Right cardiac atrium (tissue), 5 donors: ENCODE measurements at regions not wholly inside any gene's neighbourhood (a gene's known extent, or its start where the extent isn't known, plus 50 kb on each side); places are given as distances from the start of the nearest gene placed in this dataset.
A peak's percentile ranks its signal among the peaks of the same experiment; 100 is the strongest.
"Not testable (repeated sequence)": the region's sequence is repeated elsewhere in the genome, so short reads cannot be mapped to it uniquely, and the experiment has no call there.

Source experiments
- ATAC-seq, 2 donors: fragments of 200-7000 bp; cut with Tn5 transposase; one replicate each; pipeline versions ENCODE4 v1.8.0 to v1.9.1; 2020; ENCODE audit warnings: moderate library complexity in 2 of 2, mild to moderate bottlenecking in 1 of 2
- DNase-seq, 3 donors: peaks; one replicate each; pipeline ENCODE4 v3.0.0-alpha.2; 2020
- H3K27ac ChIP-seq: one replicate; pipeline ENCODE4 v1.5.1; 2013; ENCODE audit warnings: mild to moderate bottlenecking, low read length, control low read depth, moderate library complexity
- H3K27me3 ChIP-seq: one replicate; pipeline ENCODE4 v1.6.1; 2013; ENCODE audit not compliant: control insufficient read depth, insufficient read depth
- H3K4me1 ChIP-seq: one replicate; pipeline ENCODE4 v1.6.1; 2013; ENCODE audit warnings: low read length; ENCODE audit not compliant: control insufficient read depth, insufficient read depth
- H3K4me3 ChIP-seq: one replicate; pipeline ENCODE4 v1.5.1; 2013; ENCODE audit warnings: low read length, control low read depth
- H3K9me3 ChIP-seq: one replicate; pipeline ENCODE4 v1.6.1; 2013; ENCODE audit warnings: low read length; ENCODE audit not compliant: control insufficient read depth
- WGBS: extraction: QIAGEN DNeasy Blood & Tissue Kit; methylation state at CpG from one replicate; pipeline ENCODE4 v1.1.7; 2013; 5-methylcytosine and 5-hydroxymethylcytosine counted together
- intact Hi-C, 4 donors: fragments of 100-400 bp; cut with DNase I; formaldehyde crosslinking; loops; one replicate each; pipeline versions ENCODE4 v1.11.0 to v1.14.0; 2022 to 2023
- donor health status: healthy with polysubstance abuse.
- donor health status: DM: no; HTN: yes; CAD: no.
- donor health status: DM: no; HTN: no; CAD: no.
- donor health status: DM: no; HTN: yes; CAD: no; lungs with severe emphysema.
- donor health status: DM: yes; HTN: yes; CAD: no.

DNA sequence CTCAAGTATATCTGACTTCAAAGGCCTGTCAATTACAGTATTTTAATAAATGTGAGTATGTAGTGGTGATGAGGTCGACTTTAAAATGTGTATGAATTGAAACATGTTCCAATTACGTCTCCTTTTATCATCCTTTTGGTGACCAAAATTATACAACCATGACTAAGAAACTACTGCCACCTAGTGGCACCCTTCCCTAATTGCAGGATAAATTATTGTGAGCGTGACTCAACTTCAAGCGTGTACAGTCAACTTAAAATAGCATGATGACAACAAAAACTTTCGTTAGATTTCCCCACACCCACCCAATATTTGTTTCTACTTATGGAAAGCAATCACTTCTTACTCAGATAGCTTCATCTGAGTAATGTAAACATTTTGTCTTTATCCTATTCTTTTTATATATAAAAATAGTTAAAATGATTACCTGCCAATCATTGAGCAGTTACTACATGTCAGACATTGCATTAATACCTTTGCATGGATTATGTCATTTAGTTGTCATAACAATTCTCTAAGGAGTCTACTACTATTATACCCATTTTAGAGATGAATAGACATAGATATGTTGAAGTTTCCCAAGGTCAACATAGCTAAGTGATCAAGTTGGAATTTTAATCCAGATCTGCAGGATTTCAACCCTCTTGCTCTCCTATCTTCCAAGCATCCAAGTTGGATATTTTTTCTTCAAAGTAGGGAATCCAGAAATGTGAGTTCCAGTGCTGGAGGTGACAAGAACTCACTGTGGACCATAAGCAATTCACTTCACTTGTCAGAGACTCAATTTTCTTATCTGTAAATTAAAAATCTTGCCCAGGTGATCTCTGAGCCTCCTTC is 106.0 kb downstream of the MEX3B start:
- Histone ChIP-seq H3K27me3 (no peaks in the 10 kb centered on the region), H3K9me3 (no peaks in the 10 kb centered on the region), H3K27ac (no peak overlapping the region), H3K4me1 (no peaks in the 10 kb centered on the region), H3K4me3 (no peak overlapping the region)
- intact Hi-C loops: loop anchor here in 1 of 4 donors (10.0 kb wide), 1 partner anchor 315 kb away; no protein-coding TSS in a partner anchor
- ATAC-seq (no peak), DNase-seq (no peak)
- WGBS: 41% methylated on average over 5 of the region's 5 CpGs

DNA sequence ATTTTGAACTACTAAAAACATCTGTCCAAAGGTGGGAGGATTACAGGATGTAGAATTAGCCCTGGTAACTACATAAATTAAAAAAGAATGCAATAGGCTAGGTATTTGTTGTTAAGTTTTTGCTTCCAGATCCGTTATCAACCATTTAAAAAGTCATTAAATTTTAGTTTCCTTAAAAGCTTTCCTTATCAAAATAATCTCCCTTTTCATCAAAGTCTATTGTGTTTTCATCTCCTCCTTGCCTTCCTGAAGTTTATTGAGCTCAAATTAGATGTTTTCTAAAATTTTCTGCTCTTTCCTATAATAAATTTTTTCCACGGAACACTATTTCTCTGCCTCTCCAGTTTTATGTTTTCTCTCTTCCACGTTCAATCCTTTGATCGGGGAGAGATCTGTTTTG is 108.6 kb downstream of the MEX3B start:
- ATAC-seq: no peak
- Histone ChIP-seq H3K9me3 (no peaks in the 10 kb centered on the region), H3K27me3 (no peaks in the 10 kb centered on the region), H3K27ac (no peak overlapping the region), H3K4me3 (no peak overlapping the region), H3K4me1 (no peaks in the 10 kb centered on the region)
- WGBS: 69% methylated on average over 4 of the region's 4 CpGs
- intact Hi-C loops: no loop called here
- no peak for DNase-seq

- Histone ChIP-seq H3K27me3 (no peaks in the 10 kb centered on the region), H3K27ac (no peak overlapping the region), H3K4me1 (no peaks in the 10 kb centered on the region), H3K9me3 (no peaks in the 10 kb centered on the region), H3K4me3 (no peak overlapping the region)
- 85% methylated on average over 11 of the region's 11 CpGs for WGBS
- intact Hi-C loops: no loop called here
- DNase-seq (no peak), ATAC-seq (no peak)
Measured at GRCh38 chr15:81930582-81931369, 115.0 kb downstream of the MEX3B start.

GRCh38 chr15:81929557-81929956 is 116.3 kb downstream of the MEX3B start:
- no peak for ATAC-seq
- Histone ChIP-seq H3K4me3 (no peak overlapping the region), H3K27me3 (no peaks in the 10 kb centered on the region), H3K9me3 (no peaks in the 10 kb centered on the region), H3K27ac (no peak overlapping the region), H3K4me1 (no peaks in the 10 kb centered on the region)
- 84% methylated on average over 3 of the region's 3 CpGs for WGBS
- intact Hi-C loops: no loop called here
- no peak for DNase-seq

GRCh38 chr15:81926981-81927380 is 118.8 kb downstream of the MEX3B start:
- Histone ChIP-seq H3K4me1 (no peaks in the 10 kb centered on the region), H3K27ac (no peak overlapping the region), H3K4me3 (no peak overlapping the region), H3K9me3 (no peaks in the 10 kb centered on the region), H3K27me3 (no peaks in the 10 kb centered on the region)
- no peak for ATAC-seq
- intact Hi-C loops: no loop called here
- 84% methylated on average over 6 of the region's 6 CpGs for WGBS
- no peak for DNase-seq

DNA sequence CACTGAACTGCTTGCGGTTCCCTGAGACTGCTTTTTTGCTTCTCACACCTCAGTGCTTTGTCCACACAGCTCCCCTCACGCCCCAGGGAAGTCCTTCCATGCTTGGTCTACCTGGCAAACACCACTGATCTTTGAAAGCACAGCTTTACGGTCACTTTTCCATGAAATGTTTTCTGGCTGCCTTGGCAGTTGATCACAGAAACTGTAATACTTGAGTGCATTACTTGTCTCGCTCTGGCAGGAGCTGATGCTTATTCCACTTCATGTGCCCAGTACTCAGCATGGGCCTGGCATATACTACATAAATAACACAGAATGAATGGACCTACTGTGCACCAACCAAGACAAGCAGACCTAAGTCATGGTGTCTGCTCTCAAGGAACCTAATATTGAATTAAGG is 121.1 kb downstream of the MEX3B start:
- DNase-seq: no peak
- ATAC-seq: no peak
- H3K4me3 ChIP-seq: no peak overlapping the region
- H3K9me3 ChIP-seq: peaks cover 3% of the 10 kb centered on the region
- H3K27me3 ChIP-seq: no peaks in the 10 kb centered on the region
- H3K27ac ChIP-seq: no peak overlapping the region
- intact Hi-C loops: no loop called here
- no peaks in the 10 kb centered on the region for H3K4me1 ChIP-seq
- 72% methylated on average over 4 of the region's 4 CpGs for WGBS

- intact Hi-C loops: no loop called here
- ATAC-seq (peak in 1 of 2 donors; percentile 72), DNase-seq (no peak)
- H3K27ac ChIP-seq: no peak overlapping the region
- no peaks in the 10 kb centered on the region for H3K4me1 ChIP-seq
- H3K9me3 ChIP-seq: peaks cover 6% of the 10 kb centered on the region
- H3K4me3 ChIP-seq: no peak overlapping the region
- WGBS: 58% methylated on average over 4 of the region's 4 CpGs
- H3K27me3 ChIP-seq: no peaks in the 10 kb centered on the region
Measured at GRCh38 chr15:81923561-81924350, 122.1 kb downstream of the MEX3B start.

DNA sequence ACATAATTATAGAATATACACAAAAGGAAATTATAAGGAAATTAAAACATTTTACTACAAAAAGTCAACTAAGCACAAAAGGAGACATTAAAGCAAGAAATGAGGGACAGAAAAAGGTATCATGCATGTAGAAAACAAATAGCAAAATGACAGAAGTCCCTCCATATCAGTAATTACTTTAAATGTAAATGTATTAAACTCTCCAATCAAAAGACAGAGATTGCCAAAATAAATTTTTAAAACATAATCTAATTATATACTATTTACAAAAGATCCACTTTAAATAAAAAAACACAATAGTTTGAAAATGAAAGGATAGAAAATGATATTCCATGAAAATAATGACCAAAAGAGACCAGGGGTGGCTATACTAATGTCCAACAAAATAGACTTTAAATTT is 123.7 kb downstream of the MEX3B start:
- DNase-seq (no peak), ATAC-seq (no peak)
- intact Hi-C loops: no loop called here
- Histone ChIP-seq H3K27me3 (no peaks in the 10 kb centered on the region), H3K4me3 (no peak overlapping the region), H3K9me3 (peaks cover 7% of the 10 kb centered on the region), H3K27ac (no peak overlapping the region), H3K4me1 (no peaks in the 10 kb centered on the region)

DNA sequence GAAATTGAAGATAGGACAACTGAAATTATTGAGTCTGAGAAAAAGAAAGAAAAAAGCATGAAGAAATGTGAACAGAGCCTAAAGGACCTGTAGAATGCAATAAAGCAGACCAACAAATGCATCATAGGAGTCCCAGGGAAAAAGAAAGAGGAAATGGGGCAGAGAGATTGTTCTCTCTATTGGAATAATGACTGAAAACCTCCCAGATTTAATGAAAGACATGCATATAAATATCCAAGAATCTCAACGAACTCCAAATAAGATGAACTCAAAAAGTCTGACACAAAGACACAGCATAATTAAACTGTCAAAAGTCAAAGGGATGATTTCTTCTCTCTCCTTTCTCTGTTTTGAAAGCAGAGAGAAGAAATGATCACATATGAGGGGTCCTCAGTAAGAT is 124.7 kb downstream of the MEX3B start:
- intact Hi-C loops: no loop called here

GRCh38 chr15:81918767-81919166 is 127.1 kb downstream of the MEX3B start:
- not testable (repeated sequence) for H3K9me3 ChIP-seq

More for the DNA sequence above, 124.7 kb downstream of the MEX3B start:
- DNase-seq (no peak), ATAC-seq (no peak)
- Histone ChIP-seq H3K27ac (no peak overlapping the region), H3K4me3 (no peak overlapping the region), H3K27me3 (no peaks in the 10 kb centered on the region), H3K9me3 (peaks cover 7% of the 10 kb centered on the region), H3K4me1 (no peaks in the 10 kb centered on the region)
- WGBS: 81% methylated on average over 1 of the region's 1 CpG

GRCh38 chr15:81916451-81916850 is 129.4 kb downstream of the MEX3B start:
- Histone ChIP-seq H3K27me3 (no peaks in the 10 kb centered on the region), H3K4me1 (peaks cover 8% of the 10 kb centered on the region), H3K27ac (no peak overlapping the region), H3K9me3 (peaks cover 7% of the 10 kb centered on the region), H3K4me3 (no peak overlapping the region)
- intact Hi-C loops: no loop called here
- ATAC-seq: no peak
- no peak for DNase-seq

More at GRCh38 chr15:81918767-81919166, 127.1 kb downstream of the MEX3B start:
- H3K27me3 ChIP-seq, DNase-seq, H3K4me3 ChIP-seq, ATAC-seq, H3K27ac ChIP-seq, intact Hi-C loops, H3K4me1 ChIP-seq: not testable (repeated sequence)
- 83% methylated on average over 1 of the region's 1 CpG for WGBS
